ENCODE measurements at regions not wholly inside any gene's neighbourhood (a gene's known extent, or its start where the extent isn't known, plus 50 kb on each side); places are given as distances from the start of the nearest gene placed in this dataset.

DNA sequence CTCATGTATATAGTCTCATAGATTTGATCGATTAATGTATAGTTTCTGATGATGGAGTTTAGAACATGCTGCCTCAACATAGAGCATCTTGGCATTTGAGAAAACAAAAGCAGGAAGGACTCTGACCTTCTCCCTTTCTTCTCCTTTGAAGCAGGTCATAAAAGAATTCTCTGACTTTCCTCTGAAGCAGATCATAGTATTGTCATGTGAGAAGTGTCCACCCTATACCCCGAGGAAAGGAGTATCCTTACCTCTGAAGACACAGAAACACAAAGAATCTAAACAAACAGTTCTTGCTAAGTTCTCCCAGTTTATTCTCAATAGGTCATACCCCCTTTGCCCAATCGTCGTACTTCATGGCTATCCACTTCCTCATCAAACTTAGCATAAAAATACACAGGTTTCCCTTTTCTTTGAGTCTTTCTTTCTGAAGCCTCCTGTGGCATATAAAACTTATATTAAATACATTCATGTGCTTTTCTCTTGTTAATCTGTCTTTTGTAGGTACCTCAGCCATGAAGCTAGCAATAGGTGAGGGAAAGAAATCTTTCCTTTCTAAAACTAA is 194.9 kb downstream of the REEP3 start:
- in situ Hi-C loops (cut with MboI; ENCODE audit: low sequenced_read_pairs, unreplicated experiment), result no loop called here
- DNase-seq (ENCODE audit: low spot score), result no peak
- TF ChIP-seq, protein P1, sequence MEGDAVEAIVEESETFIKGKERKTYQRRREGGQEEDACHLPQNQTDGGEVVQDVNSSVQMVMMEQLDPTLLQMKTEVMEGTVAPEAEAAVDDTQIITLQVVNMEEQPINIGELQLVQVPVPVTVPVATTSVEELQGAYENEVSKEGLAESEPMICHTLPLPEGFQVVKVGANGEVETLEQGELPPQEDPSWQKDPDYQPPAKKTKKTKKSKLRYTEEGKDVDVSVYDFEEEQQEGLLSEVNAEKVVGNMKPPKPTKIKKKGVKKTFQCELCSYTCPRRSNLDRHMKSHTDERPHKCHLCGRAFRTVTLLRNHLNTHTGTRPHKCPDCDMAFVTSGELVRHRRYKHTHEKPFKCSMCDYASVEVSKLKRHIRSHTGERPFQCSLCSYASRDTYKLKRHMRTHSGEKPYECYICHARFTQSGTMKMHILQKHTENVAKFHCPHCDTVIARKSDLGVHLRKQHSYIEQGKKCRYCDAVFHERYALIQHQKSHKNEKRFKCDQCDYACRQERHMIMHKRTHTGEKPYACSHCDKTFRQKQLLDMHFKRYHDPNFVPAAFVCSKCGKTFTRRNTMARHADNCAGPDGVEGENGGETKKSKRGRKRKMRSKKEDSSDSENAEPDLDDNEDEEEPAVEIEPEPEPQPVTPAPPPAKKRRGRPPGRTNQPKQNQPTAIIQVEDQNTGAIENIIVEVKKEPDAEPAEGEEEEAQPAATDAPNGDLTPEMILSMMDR (IDR thresholded peaks at IDR 0.05; ENCODE audit: borderline replicate concordance, control extremely low read depth, extremely low read depth, insufficient read depth, missing control alignments), result no peak

DNA sequence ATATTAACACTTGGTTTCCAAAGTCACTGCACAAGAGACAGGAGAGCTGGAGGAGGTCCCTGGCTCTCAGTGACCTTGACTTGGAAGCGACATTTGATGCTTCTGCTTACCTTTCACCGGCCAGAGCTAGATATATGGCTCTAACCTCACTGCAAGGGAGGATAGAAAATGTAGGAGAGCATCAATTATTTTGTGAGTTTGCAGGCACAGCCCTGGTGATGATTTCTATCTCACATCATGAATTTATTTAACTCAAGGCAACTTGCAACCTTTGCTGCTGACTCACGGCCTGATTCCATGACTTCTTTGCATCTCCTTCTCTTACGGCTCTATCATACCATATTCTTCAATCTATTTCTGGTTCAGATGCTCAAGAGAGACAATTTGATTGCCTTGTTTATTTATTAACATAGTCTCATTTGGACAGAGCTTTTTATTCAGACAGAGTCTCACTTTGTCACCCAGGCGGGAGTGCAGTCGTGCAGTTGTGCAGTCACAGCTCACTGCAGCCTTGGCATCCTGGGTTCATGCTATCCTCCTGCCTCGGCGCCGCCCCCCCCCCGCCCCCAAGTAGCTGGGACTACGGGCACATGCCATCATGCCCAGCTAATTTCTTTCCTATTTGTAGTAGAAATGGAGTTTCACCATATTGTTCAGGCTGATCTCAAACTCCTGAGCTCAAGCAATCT is 196.0 kb downstream of the REEP3 start:
- in situ Hi-C loops (cut with MboI; ENCODE audit: low sequenced_read_pairs, unreplicated experiment), result no loop called here
- no peak for DNase-seq (ENCODE audit: low spot score)
- TF ChIP-seq, protein P1 (IDR thresholded peaks at IDR 0.05; ENCODE audit: borderline replicate concordance, control extremely low read depth, extremely low read depth, insufficient read depth, missing control alignments), result no peak

DNA sequence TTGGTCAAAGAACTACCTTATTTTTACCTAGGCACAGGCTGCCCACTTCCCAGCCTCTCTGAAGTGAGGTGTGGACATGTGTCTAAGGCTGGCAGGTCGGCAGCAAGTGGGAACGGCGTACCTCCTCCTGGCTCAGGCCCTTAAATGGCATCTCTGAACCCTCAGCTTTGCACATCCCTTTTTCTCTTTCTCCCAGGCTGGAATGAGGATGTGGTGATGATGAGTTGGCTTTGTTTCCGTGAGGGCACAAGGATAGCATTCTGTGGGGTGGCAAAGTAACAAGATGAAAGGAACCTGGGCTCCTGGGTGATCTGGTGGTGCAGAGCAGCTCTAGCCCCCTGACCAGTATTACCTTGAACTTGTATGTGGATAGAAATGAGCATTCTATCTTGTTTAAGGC is 196.8 kb downstream of the REEP3 start:
- no peak for DNase-seq (ENCODE audit: low spot score)
- in situ Hi-C loops (cut with MboI; ENCODE audit: low sequenced_read_pairs, unreplicated experiment), result no loop called here
- TF ChIP-seq, protein P1 (IDR thresholded peaks at IDR 0.05; ENCODE audit: borderline replicate concordance, control extremely low read depth, extremely low read depth, insufficient read depth, missing control alignments), result no peak

DNA sequence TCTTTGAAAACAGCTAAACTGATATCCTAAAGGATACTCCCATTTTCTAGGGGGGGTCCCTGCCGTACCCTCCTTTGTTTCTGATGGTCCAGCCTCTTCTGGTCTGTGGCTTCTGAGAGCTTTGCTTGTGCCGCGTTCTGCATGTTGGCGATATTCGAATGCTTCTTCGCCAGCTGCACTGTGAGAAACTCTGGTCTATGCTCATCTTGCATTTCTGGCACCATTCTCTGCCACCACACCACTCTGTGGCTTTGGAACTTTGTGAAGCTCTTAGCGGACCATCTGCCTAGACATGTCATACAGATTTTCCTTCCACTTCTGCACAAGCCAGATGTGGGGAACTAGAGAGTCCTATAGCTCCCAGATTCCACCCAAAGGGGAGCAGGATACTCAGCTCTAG is 197.2 kb downstream of the REEP3 start:
- in situ Hi-C loops (cut with MboI; ENCODE audit: low sequenced_read_pairs, unreplicated experiment), result no loop called here
- TF ChIP-seq, protein P1 (IDR thresholded peaks at IDR 0.05; ENCODE audit: borderline replicate concordance, control extremely low read depth, extremely low read depth, insufficient read depth, missing control alignments), result no peak
- DNase-seq (ENCODE audit: low spot score), result no peak

DNA sequence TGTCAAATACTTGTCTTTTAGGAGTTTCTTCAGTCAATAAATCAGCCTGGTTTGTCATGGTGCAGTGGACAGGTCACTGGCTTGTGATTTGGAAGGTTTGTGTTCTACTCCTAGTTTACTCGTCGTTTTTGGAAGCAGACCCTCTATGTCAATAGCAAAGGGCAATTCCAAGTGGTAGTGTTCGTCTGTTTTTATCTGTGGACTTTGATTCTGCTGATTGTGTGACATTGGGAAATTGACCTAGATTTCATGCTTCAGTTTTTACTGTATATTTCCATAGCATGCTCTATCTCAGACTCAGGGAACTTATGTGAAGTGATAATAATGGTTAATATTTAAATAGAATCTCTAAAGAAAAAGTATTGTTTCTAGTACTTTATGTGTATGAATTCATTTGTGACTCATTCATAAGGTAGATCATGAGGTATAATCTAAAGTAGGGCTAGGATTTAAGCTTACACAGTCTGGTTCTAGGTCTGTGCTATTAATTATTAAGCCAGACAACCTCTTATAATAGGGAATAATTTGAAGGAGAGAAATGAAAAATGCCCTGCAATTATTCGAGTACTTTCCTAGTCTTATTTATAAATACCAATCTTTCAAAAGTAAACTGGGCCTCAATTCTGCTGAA is 198.1 kb downstream of the REEP3 start:
- DNase-seq (ENCODE audit: low spot score), result no peak
- in situ Hi-C loops (cut with MboI; ENCODE audit: low sequenced_read_pairs, unreplicated experiment), result no loop called here
- TF ChIP-seq, protein P1 (IDR thresholded peaks at IDR 0.05; ENCODE audit: borderline replicate concordance, control extremely low read depth, extremely low read depth, insufficient read depth, missing control alignments), result no peak

DNA sequence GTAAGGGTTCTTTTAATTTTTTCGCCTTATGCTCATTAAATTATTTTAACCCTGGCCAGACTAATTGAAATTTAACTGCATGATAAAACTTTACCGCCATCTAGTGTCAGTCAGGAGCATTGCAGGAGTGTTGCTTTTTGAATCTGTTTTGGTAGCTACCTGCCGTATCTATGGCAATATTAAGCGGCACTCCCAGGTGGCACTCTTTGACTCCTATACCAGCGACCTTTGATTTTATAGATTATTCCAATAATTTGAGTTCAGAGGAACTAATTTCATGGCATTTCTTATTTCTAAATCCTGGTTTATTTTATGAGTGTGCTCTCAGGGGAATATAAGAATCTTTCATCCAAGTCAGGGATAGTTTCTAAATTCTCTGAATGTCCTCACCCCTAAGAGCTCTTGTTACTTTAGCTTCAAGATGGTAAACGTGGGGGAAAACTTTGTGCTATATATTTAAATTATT is 198.9 kb downstream of the REEP3 start:
- in situ Hi-C loops (cut with MboI; ENCODE audit: low sequenced_read_pairs, unreplicated experiment), result loop anchor here (10.0 kb wide), 1 partner anchor 555 kb away; no protein-coding TSS in a partner anchor
- TF ChIP-seq, protein P1 (IDR thresholded peaks at IDR 0.05; ENCODE audit: borderline replicate concordance, control extremely low read depth, extremely low read depth, insufficient read depth, missing control alignments), result peak; percentile 88
- DNase-seq (ENCODE audit: low spot score), result peak; percentile 47

All from GM13976 (cell line).